ENCODE measurements at regions not wholly inside any gene's neighbourhood (a gene's known extent, or its start where the extent isn't known, plus 50 kb on each side); places are given as distances from the start of the nearest gene placed in this dataset.
A peak's percentile ranks its signal among the peaks of the same experiment; 100 is the strongest.

GRCh38 chr9:124126648-124127646 lies 115.4 kb downstream of the LHX2 start:
- Histone ChIP-seq H3K79me2 (ENCODE audit: low read length) (no peaks in the 10 kb centered on the region), H3K9me3 (ENCODE audit: low read length) (no peaks in the 10 kb centered on the region), H3K4me3 (ENCODE audit: low read length) (no peak overlapping the region), H3F3A (ENCODE audit: low read length, unreplicated experiment) (no peaks in the 10 kb centered on the region), H3K27me3 (ENCODE audit: low read length) (no peaks in the 10 kb centered on the region), H3K9me2 (replicated peaks; ENCODE audit: low read length) (no peaks in the 10 kb centered on the region), H3K9ac (ENCODE audit: low read length) (no peak overlapping the region), H3K27ac (ENCODE audit: low read length) (no peak overlapping the region), H4K20me1 (ENCODE audit: low read length) (no peaks in the 10 kb centered on the region), H3K4me2 (ENCODE audit: low read length) (no peak overlapping the region), H3K36me3 (ENCODE audit: low read depth, low read length) (no peaks in the 10 kb centered on the region), H3K4me1 (ENCODE audit: insufficient read depth, low read length) (peaks cover 4% of the 10 kb centered on the region; the same call in 1 of the 2 replicates), H2AFZ (ENCODE audit: low read length) (no peak overlapping the region)
- intact Hi-C loops (cut with micrococcal nuclease) = loop anchor here (5.0 to 10.0 kb wide), 3 partner anchors 130 to 268 kb away; partner anchors contain the start of gene NEK6
- ChIA-PET CTCF (interaction anchor here (0.6 kb wide), 1 partner anchor 83 kb away, joined by 5 read pairs; no protein-coding TSS in a partner anchor), POLR2A (ENCODE audit: unreplicated experiment) (interaction anchor here (0.6 kb wide), 1 partner anchor 218 kb away, joined by 4 read pairs; no protein-coding TSS in a partner anchor)
- TF ChIP-seq EZH2 (IDR thresholded peaks at IDR 0.05; ENCODE audit: low read length, unreplicated experiment) (no peak), CTCF (conservative IDR thresholded peaks at IDR 0.05; ENCODE audit: low read depth, low read length) (peak; percentile 89)
- BruUV-seq (replicated peaks) = no TSS peak
- ATAC-seq = 0 out of 2 replicates have a peak, but pooled peaks have one; percentile 37
- peak; percentile 77 for DNase-seq

- no peaks in the 10 kb centered on the region for H4K20me1 ChIP-seq (ENCODE audit: low read length)
- H3K9me3 ChIP-seq (ENCODE audit: low read length) = no peaks in the 10 kb centered on the region
- intact Hi-C loops (cut with micrococcal nuclease) = loop anchor here (5.0 to 10.0 kb wide), 3 partner anchors 129 to 266 kb away; partner anchors contain the start of gene NEK6
- no peak overlapping the region for H3K27ac ChIP-seq (ENCODE audit: low read length)
- H3K36me3 ChIP-seq (ENCODE audit: low read depth, low read length) = no peaks in the 10 kb centered on the region
- no peaks in the 10 kb centered on the region for H3K27me3 ChIP-seq (ENCODE audit: low read length)
- no peaks in the 10 kb centered on the region for H3K9me2 ChIP-seq (replicated peaks; ENCODE audit: low read length)
- ChIA-PET POLR2A (ENCODE audit: unreplicated experiment) (no interaction called here), CTCF (no interaction called here)
- DNase-seq (peak; percentile 50), ATAC-seq (peak; percentile 53; the same call in 1 of the 2 replicates)
- no peak overlapping the region for H2AFZ ChIP-seq (ENCODE audit: low read length)
- no TSS peak for BruUV-seq (replicated peaks)
- H3K79me2 ChIP-seq (ENCODE audit: low read length) = no peaks in the 10 kb centered on the region
- peaks cover 4% of the 10 kb centered on the region; the same call in 1 of the 2 replicates for H3K4me1 ChIP-seq (ENCODE audit: insufficient read depth, low read length)
- no peaks in the 10 kb centered on the region for H3F3A ChIP-seq (ENCODE audit: low read length, unreplicated experiment)
- no peak overlapping the region for H3K4me2 ChIP-seq (ENCODE audit: low read length)
- no peak overlapping the region for H3K4me3 ChIP-seq (ENCODE audit: low read length)
- TF ChIP-seq EZH2phosphoT487 (IDR thresholded peaks at IDR 0.05; ENCODE audit: borderline replicate concordance, low read length) (no peak), CTCF (conservative IDR thresholded peaks at IDR 0.05; ENCODE audit: low read depth, low read length) (no peak), EZH2 (IDR thresholded peaks at IDR 0.05; ENCODE audit: low read length, unreplicated experiment) (no peak)
- H3K9ac ChIP-seq (ENCODE audit: low read length) = no peak overlapping the region
Observed at GRCh38 chr9:124128568-124129166, 117.1 kb downstream of the LHX2 start.
